Esophagus muscularis mucosa (tissue), 4 donors: ENCODE measurements at regions not wholly inside any gene's neighbourhood (a gene's known extent, or its start where the extent isn't known, plus 50 kb on each side); places are given as distances from the start of the nearest gene placed in this dataset.
"Not testable (repeated sequence)": the region's sequence is repeated elsewhere in the genome, so short reads cannot be mapped to it uniquely, and the experiment has no call there.

ENCODE experiments used
- DNase-seq: peaks from one replicate; pipeline ENCODE4 v3.0.0-alpha.2; 2017; ENCODE audit errors: extremely low spot score
- H3K27ac ChIP-seq, 4 donors: fragments of 200-600 bp; sonication (generic); replicated peaks in 1 of 4; 1 replicate in 3 of 4; 2 replicates in 1 of 4; pipeline ENCODE4 v1.5.1; 2016 to 2019; ENCODE audit warnings: mild to moderate bottlenecking in 1 of 4
- H3K27me3 ChIP-seq, 4 donors: fragments of 200-600 bp; sonication (generic); one replicate each; pipeline versions ENCODE4 v1.5.1 to v1.6.0; 2016 to 2019
- H3K36me3 ChIP-seq, 4 donors: fragments of 200-600 bp; sonication (generic); one replicate each; pipeline ENCODE4 v1.5.1; 2016 to 2019
- H3K4me1 ChIP-seq, 4 donors: fragments of 200-600 bp; sonication (generic); one replicate each; pipeline ENCODE4 v1.5.1; 2016 to 2019
- H3K4me3 ChIP-seq, 4 donors: fragments of 200-600 bp; sonication (generic); 1 replicate in 2 of 4; 2 replicates in 2 of 4; pipeline ENCODE4 v1.5.1; 2016 to 2019; ENCODE audit warnings: mild to moderate bottlenecking in 4 of 4, moderate library complexity in 1 of 4
- H3K9me3 ChIP-seq, 4 donors: fragments of 200-600 bp; sonication (generic); 1 replicate in 3 of 4; 2 replicates in 1 of 4; pipeline ENCODE4 v1.5.1; 2016 to 2019
- CTCF ChIP-seq, 3 experiments: fragments of 200-600 bp in 2 of 3; fragments of 450-650 bp in 1 of 3; sonication (generic) in 2 of 3; IDR thresholded peaks; one replicate each; pipeline ENCODE4 v1.5.1; 2017 to 2019; ENCODE audit warnings: antibody characterized with exemption in 3 of 3, mild to moderate bottlenecking in 2 of 3, moderate library complexity in 1 of 3
- EP300 ChIP-seq: sonication (generic); formaldehyde crosslinking; IDR thresholded peaks from one replicate; pipeline ENCODE4 v1.6.1; 2017; ENCODE audit warnings: antibody characterized with exemption
- POLR2A ChIP-seq: fragments of 450-650 bp; IDR thresholded peaks from one replicate; pipeline ENCODE4 v1.6.1; 2017; ENCODE audit warnings: antibody characterized with exemption, moderate library complexity, mild to moderate bottlenecking, low read depth
- POLR2AphosphoS5 ChIP-seq, 2 donors: sonication (generic); formaldehyde crosslinking; IDR thresholded peaks; one replicate each; pipeline ENCODE4 v1.6.1; 2017; ENCODE audit warnings: antibody characterized with exemption in 2 of 2
- WGBS: methylation state at CpG from one replicate; pipeline ENCODE4 v1.1.5; 2018; 5-methylcytosine and 5-hydroxymethylcytosine counted together
- intact Hi-C: fragments of 100-400 bp; cut with DNase I; formaldehyde crosslinking; loops from one replicate; pipeline ENCODE4 v1.15.1; 2023

- Histone ChIP-seq H3K9me3 (peaks cover 0 to 16% (median 0%) of the 10 kb centered on the region in 4 donors), H3K36me3 (peaks cover 0 to 13% (median 7%) of the 10 kb centered on the region in 4 donors)
- DNase-seq, H3K27me3 ChIP-seq, H3K27ac ChIP-seq, intact Hi-C loops, H3K4me1 ChIP-seq, H3K4me3 ChIP-seq: not testable (repeated sequence)
These were observed 52.4 kb upstream of the EHHADH start for GRCh38 chr3:185306286-185306685.

GRCh38 chr3:185306847-185307246 is 53.0 kb upstream of the EHHADH start:
- no peak for DNase-seq
- Histone ChIP-seq H3K4me1 (no peaks in the 10 kb centered on the region), H3K9me3 (peaks cover 0 to 16% (median 0%) of the 10 kb centered on the region in 4 donors), H3K4me3 (no peak overlapping the region), H3K27me3 (no peaks in the 10 kb centered on the region), H3K36me3 (peaks cover 0 to 13% (median 7%) of the 10 kb centered on the region in 4 donors), H3K27ac (no peak overlapping the region)
- whole genome bisulfite sequencing, result 93% methylated on average over 3 of the region's 3 CpGs
- intact Hi-C loops, result no loop called here
- TF ChIP-seq POLR2AphosphoS5 (IDR thresholded peaks at IDR 0.05) (no peak), CTCF (IDR thresholded peaks at IDR 0.05) (no peak), POLR2A (no peak), EP300 (no peak)

GRCh38 chr3:185308126-185308754 is 54.4 kb upstream of the EHHADH start:
- 82% methylated on average over 2 of the region's 2 CpGs for WGBS
- Histone ChIP-seq H3K27me3 (no peaks in the 10 kb centered on the region), H3K9me3 (peaks cover 0 to 16% (median 0%) of the 10 kb centered on the region in 4 donors), H3K36me3 (peaks cover 0 to 13% (median 7%) of the 10 kb centered on the region in 4 donors), H3K4me3 (no peak overlapping the region), H3K27ac (no peak overlapping the region), H3K4me1 (no peaks in the 10 kb centered on the region)
- no peak for DNase-seq
- intact Hi-C loops, result no loop called here
- TF ChIP-seq CTCF (IDR thresholded peaks at IDR 0.05) (peak; percentile 24 to 49 (median 26)), POLR2A (no peak), EP300 (no peak)

- DNase-seq, result no peak
- intact Hi-C loops, result no loop called here
- Histone ChIP-seq H3K27me3 (no peaks in the 10 kb centered on the region), H3K9me3 (peaks cover 0 to 16% (median 0%) of the 10 kb centered on the region in 4 donors), H3K36me3 (peaks cover 0 to 13% (median 7%) of the 10 kb centered on the region in 4 donors), H3K4me3 (no peak overlapping the region), H3K4me1 (no peaks in the 10 kb centered on the region), H3K27ac (no peak overlapping the region)
- WGBS, result 97% methylated on average over 4 of the region's 4 CpGs
- TF ChIP-seq POLR2A (no peak), POLR2AphosphoS5 (IDR thresholded peaks at IDR 0.05) (no peak), CTCF (IDR thresholded peaks at IDR 0.05) (no peak), EP300 (no peak)
These were observed 53.6 kb upstream of the MAP3K13 start for GRCh38 chr3:185309302-185309701.

GRCh38 chr3:185309795-185310194 is 53.1 kb upstream of the MAP3K13 start:
- Histone ChIP-seq H3K27ac (no peak overlapping the region), H3K36me3 (peaks cover 0 to 13% (median 5%) of the 10 kb centered on the region in 4 donors), H3K9me3 (peaks cover 0 to 16% (median 0%) of the 10 kb centered on the region in 4 donors), H3K4me3 (no peak overlapping the region), H3K27me3 (no peaks in the 10 kb centered on the region), H3K4me1 (no peaks in the 10 kb centered on the region)
- TF ChIP-seq POLR2AphosphoS5 (IDR thresholded peaks at IDR 0.05), result no peak
- TF ChIP-seq EP300, result no peak
- no peak for TF ChIP-seq POLR2A
- no peak for TF ChIP-seq CTCF (IDR thresholded peaks at IDR 0.05)
- intact Hi-C loops, result no loop called here
- no peak for DNase-seq
- WGBS, result 100% methylated on average over 3 of the region's 3 CpGs
